ENCODE measurements at regions not wholly inside any gene's neighbourhood (a gene's known extent, or its start where the extent isn't known, plus 50 kb on each side); places are given as distances from the start of the nearest gene placed in this dataset.
"Not testable (repeated sequence)": the region's sequence is repeated elsewhere in the genome, so short reads cannot be mapped to it uniquely, and the experiment has no call there.

GRCh38 chr1:196115646-196116045 is 492.6 kb downstream of the KCNT2 start:
- no peak for TF ChIP-seq ZFX (IDR thresholded peaks at IDR 0.05; ENCODE audit: borderline replicate concordance)
- TF ChIP-seq, protein P1, sequence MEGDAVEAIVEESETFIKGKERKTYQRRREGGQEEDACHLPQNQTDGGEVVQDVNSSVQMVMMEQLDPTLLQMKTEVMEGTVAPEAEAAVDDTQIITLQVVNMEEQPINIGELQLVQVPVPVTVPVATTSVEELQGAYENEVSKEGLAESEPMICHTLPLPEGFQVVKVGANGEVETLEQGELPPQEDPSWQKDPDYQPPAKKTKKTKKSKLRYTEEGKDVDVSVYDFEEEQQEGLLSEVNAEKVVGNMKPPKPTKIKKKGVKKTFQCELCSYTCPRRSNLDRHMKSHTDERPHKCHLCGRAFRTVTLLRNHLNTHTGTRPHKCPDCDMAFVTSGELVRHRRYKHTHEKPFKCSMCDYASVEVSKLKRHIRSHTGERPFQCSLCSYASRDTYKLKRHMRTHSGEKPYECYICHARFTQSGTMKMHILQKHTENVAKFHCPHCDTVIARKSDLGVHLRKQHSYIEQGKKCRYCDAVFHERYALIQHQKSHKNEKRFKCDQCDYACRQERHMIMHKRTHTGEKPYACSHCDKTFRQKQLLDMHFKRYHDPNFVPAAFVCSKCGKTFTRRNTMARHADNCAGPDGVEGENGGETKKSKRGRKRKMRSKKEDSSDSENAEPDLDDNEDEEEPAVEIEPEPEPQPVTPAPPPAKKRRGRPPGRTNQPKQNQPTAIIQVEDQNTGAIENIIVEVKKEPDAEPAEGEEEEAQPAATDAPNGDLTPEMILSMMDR (IDR thresholded peaks at IDR 0.05): no peak
- H3K27ac ChIP-seq: no peak overlapping the region

DNA sequence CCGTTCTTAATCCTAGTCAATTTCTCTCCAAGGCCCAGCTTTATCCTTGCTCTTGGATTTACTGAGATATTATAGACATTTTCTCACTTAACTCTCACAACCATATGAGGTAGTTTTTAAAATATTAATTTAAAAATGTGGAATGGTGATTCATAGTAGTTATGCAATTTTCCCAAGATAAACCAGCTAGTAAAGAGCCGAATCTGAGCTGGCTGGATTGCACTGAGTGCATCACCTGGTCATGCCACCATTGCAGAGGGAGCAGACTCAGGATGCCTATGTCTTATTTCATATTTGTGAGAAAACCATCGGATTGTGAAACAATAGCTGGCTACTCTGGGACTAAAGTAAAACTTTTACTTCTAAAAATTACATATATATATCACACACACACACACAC is 494.0 kb downstream of the KCNT2 start:
- TF ChIP-seq, protein P1 (IDR thresholded peaks at IDR 0.05): no peak
- TF ChIP-seq ZFX (IDR thresholded peaks at IDR 0.05; ENCODE audit: borderline replicate concordance): no peak
- no peak overlapping the region for H3K27ac ChIP-seq

DNA sequence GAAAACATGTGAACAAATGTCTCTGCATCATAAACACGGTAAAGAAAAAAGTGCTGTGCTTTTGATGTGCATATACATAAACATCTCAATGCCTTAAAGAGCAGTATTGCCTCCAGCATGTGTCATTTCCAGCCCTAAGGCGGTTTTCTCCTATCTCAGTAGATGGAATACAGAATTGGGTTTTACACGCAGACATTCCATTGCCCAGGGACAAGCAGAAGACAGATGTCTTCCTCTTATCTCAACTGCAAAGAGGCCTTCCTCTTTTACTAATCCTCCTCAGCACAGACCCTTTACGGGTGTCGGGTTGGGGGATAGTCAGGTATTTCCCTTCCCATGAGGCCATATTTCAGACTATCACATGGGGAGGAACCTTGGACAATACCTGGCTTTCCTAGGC is 499.2 kb downstream of the KCNT2 start:
- H3K27ac ChIP-seq: not testable (repeated sequence)

GRCh38 chr1:196105901-196106300 is 502.3 kb downstream of the KCNT2 start:
- TF ChIP-seq ZFX (IDR thresholded peaks at IDR 0.05; ENCODE audit: borderline replicate concordance): no peak
- TF ChIP-seq, protein P1 (IDR thresholded peaks at IDR 0.05): no peak
- H3K27ac ChIP-seq: no peak overlapping the region

GRCh38 chr1:196102826-196103225 is 505.4 kb downstream of the KCNT2 start:
- TF ChIP-seq ZFX (IDR thresholded peaks at IDR 0.05; ENCODE audit: borderline replicate concordance): no peak
- TF ChIP-seq, protein P1 (IDR thresholded peaks at IDR 0.05): no peak
- no peak overlapping the region for H3K27ac ChIP-seq

DNA sequence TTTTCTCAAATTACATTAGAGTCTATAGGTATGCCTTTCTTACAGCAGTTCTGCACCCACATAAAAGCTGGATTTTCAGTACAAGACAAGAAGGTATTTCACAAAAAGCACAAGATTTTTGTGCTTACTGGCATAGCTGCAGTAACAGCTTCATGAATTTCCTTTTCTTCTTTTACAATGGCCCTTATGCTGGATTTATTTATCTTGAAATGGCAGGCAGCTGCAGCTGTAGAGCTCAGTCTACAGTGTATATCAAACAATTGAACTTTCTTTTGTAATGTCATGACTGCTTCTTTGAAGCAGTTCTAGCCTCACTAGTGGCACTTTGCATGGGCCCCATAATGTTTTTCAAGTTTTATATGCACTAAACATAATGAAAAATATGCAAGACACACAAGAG is 510.2 kb downstream of the KCNT2 start:
- TF ChIP-seq, protein P1 (IDR thresholded peaks at IDR 0.05): no peak
- no peak for TF ChIP-seq ZFX (IDR thresholded peaks at IDR 0.05; ENCODE audit: borderline replicate concordance)
- no peak overlapping the region for H3K27ac ChIP-seq

- TF ChIP-seq ZFX (IDR thresholded peaks at IDR 0.05; ENCODE audit: borderline replicate concordance): no peak
- TF ChIP-seq, protein P1 (IDR thresholded peaks at IDR 0.05): no peak
Observed at GRCh38 chr1:196094821-196095220, 513.4 kb downstream of the KCNT2 start.

GRCh38 chr1:196091397-196092135 is 516.7 kb downstream of the KCNT2 start:
- H3K27ac ChIP-seq: no peak overlapping the region
- TF ChIP-seq, protein P1 (IDR thresholded peaks at IDR 0.05): no peak
- no peak for TF ChIP-seq ZFX (IDR thresholded peaks at IDR 0.05; ENCODE audit: borderline replicate concordance)

More at GRCh38 chr1:196094821-196095220, 513.4 kb downstream of the KCNT2 start:
- H3K27ac ChIP-seq: no peak overlapping the region

All from 22Rv1 (cell line).